DOHH2 (cell line): ENCODE measurements at regions not wholly inside any gene's neighbourhood (a gene's known extent, or its start where the extent isn't known, plus 50 kb on each side); places are given as distances from the start of the nearest gene placed in this dataset.

Source experiments
- H3F3A ChIP-seq: fragments of 200-600 bp; sonication (generic), shearing (Covaris generic); 2 replicates; pipeline ENCODE4 v1.6.0; 2016; ENCODE audit warnings: antibody characterized with exemption, mild to moderate bottlenecking; ENCODE audit not compliant: control insufficient read depth, insufficient read depth
- H3K27ac ChIP-seq: fragments of 200-600 bp; sonication (generic); 2 replicates; pipeline ENCODE4 v1.5.1; 2014; ENCODE audit warnings: low read depth, mild to moderate bottlenecking, low read length, moderate library complexity
- H3K27me3 ChIP-seq: fragments of 200-600 bp; sonication (generic); 2 replicates; pipeline ENCODE4 v1.6.1; 2014; ENCODE audit warnings: mild to moderate bottlenecking, low read length, mixed read lengths; ENCODE audit not compliant: control insufficient read depth
- H3K36me3 ChIP-seq: fragments of 200-600 bp; sonication (generic); 2 replicates; pipeline ENCODE4 v1.6.1; 2014; ENCODE audit warnings: mild to moderate bottlenecking, low read length, moderate library complexity, mixed read lengths; ENCODE audit not compliant: control insufficient read depth
- H3K4me1 ChIP-seq: fragments of 200-600 bp; sonication (generic); 2 replicates; pipeline ENCODE4 v1.6.1; 2014; ENCODE audit warnings: mild to moderate bottlenecking, low read length, mixed read lengths; ENCODE audit not compliant: control insufficient read depth
- H3K4me2 ChIP-seq: fragments of 200-600 bp; sonication (generic); 2 replicates; pipeline ENCODE4 v1.6.0; 2014; ENCODE audit warnings: mild to moderate bottlenecking, low read length, moderate library complexity
- H3K4me3 ChIP-seq: fragments of 200-600 bp; sonication (generic); 2 replicates; pipeline ENCODE4 v1.5.1; 2014; ENCODE audit warnings: mild to moderate bottlenecking, low read length, mixed read lengths
- H3K79me2 ChIP-seq: fragments of 200-600 bp; sonication (generic); 2 replicates; pipeline ENCODE4 v1.6.1; 2014; ENCODE audit warnings: mild to moderate bottlenecking, low read length, mixed read lengths; ENCODE audit not compliant: control insufficient read depth
- H3K9me2 ChIP-seq: fragments of 200-600 bp; sonication (generic); replicated peaks from 2 replicates; pipeline ENCODE4 v1.6.1; 2014; ENCODE audit warnings: mild to moderate bottlenecking, low read length, mixed read lengths; ENCODE audit not compliant: control insufficient read depth
- H3K9me3 ChIP-seq: fragments of 200-600 bp; sonication (generic); 2 replicates; pipeline ENCODE4 v1.6.1; 2014; ENCODE audit warnings: antibody characterized with exemption, low read length, mixed read lengths; ENCODE audit not compliant: control insufficient read depth, insufficient read depth
- H4K20me1 ChIP-seq: fragments of 200-600 bp; sonication (generic); 2 replicates; pipeline ENCODE4 v1.6.0; 2014; ENCODE audit warnings: low read depth, mild to moderate bottlenecking, antibody characterized with exemption, low read length, moderate library complexity; ENCODE audit not compliant: control insufficient read depth, insufficient read depth
- EZH2phosphoT487 ChIP-seq: fragments of 200-600 bp; sonication (generic); IDR thresholded peaks from 2 replicates; pipeline ENCODE4 v1.6.1; 2017; ENCODE audit warnings: borderline replicate concordance, mild to moderate bottlenecking, antibody characterized with exemption, low read length, moderate library complexity, mixed read lengths
- TF ChIP-seq, protein P1 (sequence below): fragments of 200-600 bp; sonication (generic); IDR thresholded peaks from one replicate; pipeline ENCODE4 v1.5.1; 2014; ENCODE audit warnings: antibody characterized with exemption, mild to moderate bottlenecking, low read depth, low read length; ENCODE audit not compliant: poor library complexity, severe bottlenecking

DNA sequence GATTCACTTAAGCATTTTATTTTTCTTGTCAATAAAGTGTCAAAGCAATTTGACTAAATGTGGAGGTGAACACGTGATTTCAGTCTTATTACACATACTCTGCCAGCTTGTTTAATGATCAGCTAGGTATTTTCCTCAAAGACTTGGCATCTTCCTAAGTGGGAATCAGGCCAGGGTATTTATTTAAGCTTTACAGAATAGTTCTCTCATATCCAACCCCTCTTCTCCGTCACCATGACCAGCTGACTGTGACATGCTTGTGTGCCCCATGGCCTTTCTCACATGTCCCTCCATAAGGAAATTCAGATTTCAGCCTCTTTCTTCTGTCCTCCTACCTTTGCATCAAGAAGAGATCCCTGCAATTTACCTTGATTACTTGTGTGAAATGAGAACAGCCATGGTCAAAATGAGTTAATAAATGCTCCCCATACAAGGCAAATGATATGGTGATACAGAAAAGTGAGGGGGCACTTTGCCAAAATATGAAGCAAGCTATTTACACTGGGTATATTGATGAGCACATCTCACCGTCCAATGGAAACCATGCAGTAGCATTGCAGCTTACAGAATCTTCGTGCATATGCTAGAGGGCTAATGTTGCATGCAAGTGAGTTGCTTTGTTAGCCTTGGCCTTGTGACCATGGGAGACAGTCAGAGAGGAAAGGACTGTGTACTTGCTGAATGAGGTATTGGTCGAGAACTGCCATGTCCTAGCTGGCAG is 202.2 kb downstream of the RNF152 start:
- H3K27me3 ChIP-seq = no peaks in the 10 kb centered on the region
- H4K20me1 ChIP-seq = no peaks in the 10 kb centered on the region
- H3K79me2 ChIP-seq = no peaks in the 10 kb centered on the region
- no peak overlapping the region for H3K27ac ChIP-seq
- H3K4me2 ChIP-seq = no peak overlapping the region
- no peaks in the 10 kb centered on the region for H3K9me3 ChIP-seq
- no peaks in the 10 kb centered on the region for H3F3A ChIP-seq
- no peaks in the 10 kb centered on the region for H3K9me2 ChIP-seq
- TF ChIP-seq, protein P1, sequence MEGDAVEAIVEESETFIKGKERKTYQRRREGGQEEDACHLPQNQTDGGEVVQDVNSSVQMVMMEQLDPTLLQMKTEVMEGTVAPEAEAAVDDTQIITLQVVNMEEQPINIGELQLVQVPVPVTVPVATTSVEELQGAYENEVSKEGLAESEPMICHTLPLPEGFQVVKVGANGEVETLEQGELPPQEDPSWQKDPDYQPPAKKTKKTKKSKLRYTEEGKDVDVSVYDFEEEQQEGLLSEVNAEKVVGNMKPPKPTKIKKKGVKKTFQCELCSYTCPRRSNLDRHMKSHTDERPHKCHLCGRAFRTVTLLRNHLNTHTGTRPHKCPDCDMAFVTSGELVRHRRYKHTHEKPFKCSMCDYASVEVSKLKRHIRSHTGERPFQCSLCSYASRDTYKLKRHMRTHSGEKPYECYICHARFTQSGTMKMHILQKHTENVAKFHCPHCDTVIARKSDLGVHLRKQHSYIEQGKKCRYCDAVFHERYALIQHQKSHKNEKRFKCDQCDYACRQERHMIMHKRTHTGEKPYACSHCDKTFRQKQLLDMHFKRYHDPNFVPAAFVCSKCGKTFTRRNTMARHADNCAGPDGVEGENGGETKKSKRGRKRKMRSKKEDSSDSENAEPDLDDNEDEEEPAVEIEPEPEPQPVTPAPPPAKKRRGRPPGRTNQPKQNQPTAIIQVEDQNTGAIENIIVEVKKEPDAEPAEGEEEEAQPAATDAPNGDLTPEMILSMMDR = no peak
- TF ChIP-seq EZH2phosphoT487 = no peak
- no peak overlapping the region for H3K4me3 ChIP-seq
- H3K36me3 ChIP-seq = no peaks in the 10 kb centered on the region
- H3K4me1 ChIP-seq = no peaks in the 10 kb centered on the region

DNA sequence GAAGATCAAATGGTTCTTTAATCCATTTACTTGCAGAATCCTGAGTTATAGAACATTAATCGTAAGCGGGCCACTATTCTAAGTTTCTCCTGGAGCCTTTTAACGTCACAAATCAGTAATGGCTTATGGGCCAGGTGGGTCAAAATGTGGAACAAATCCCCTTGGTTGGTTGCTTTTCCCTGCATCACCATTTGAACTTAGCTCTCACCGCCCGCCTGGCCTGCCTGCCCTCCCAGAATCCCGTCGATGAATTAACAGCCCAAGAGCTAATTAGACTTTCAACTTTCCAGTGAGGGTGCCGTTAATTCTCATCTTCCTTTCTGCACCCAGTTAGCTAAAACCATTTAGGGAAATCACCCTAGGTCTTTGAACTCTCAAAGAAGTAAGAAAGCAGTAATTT is 205.5 kb downstream of the RNF152 start:
- no peaks in the 10 kb centered on the region for H3K27me3 ChIP-seq
- H3K36me3 ChIP-seq = no peaks in the 10 kb centered on the region
- TF ChIP-seq, protein P1 = no peak
- no peak for TF ChIP-seq EZH2phosphoT487

DNA sequence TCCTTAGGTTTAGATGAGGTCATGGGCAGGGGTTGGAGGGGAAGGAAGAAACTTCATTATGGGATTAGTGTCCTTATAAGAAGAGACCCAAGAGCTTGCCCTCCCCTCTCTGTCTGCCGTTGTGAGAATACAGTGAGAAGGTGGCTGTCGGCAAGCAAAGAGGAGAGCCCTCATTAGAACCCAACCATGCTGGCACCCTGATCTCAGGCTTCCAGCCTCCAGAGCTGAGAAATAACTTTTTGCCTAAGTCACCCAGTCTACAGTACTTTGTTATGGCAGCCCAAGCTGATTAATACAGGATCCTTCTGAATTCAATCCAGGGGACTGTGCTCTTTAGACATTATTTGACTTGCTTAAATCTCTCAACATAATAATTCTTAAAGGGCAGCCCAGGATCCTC is 209.0 kb downstream of the RNF152 start:
- Histone ChIP-seq H4K20me1 (no peaks in the 10 kb centered on the region), H3K4me3 (no peak overlapping the region), H3F3A (no peaks in the 10 kb centered on the region), H3K27me3 (no peaks in the 10 kb centered on the region), H3K79me2 (no peaks in the 10 kb centered on the region), H3K9me3 (no peaks in the 10 kb centered on the region), H3K9me2 (no peaks in the 10 kb centered on the region), H3K27ac (no peak overlapping the region), H3K36me3 (no peaks in the 10 kb centered on the region), H3K4me1 (no peaks in the 10 kb centered on the region), H3K4me2 (no peak overlapping the region)
- TF ChIP-seq, protein P1 = no peak
- no peak for TF ChIP-seq EZH2phosphoT487

More for the DNA sequence above, 205.5 kb downstream of the RNF152 start:
- Histone ChIP-seq H3K4me2 (no peak overlapping the region), H4K20me1 (no peaks in the 10 kb centered on the region), H3F3A (no peaks in the 10 kb centered on the region), H3K9me2 (no peaks in the 10 kb centered on the region), H3K27ac (no peak overlapping the region), H3K79me2 (no peaks in the 10 kb centered on the region), H3K4me1 (no peaks in the 10 kb centered on the region), H3K4me3 (no peak overlapping the region), H3K9me3 (no peaks in the 10 kb centered on the region)
